Neural cell (in vitro differentiated cells): ENCODE measurements at regions not wholly inside any gene's neighbourhood (a gene's known extent, or its start where the extent isn't known, plus 50 kb on each side); places are given as distances from the start of the nearest gene placed in this dataset.

Experiments used
- H2AFZ ChIP-seq: fragments of 200-600, 300-800 bp; sonication (generic), shearing (Covaris generic); 2 replicates; pipeline ENCODE4 v1.6.0; 2014; ENCODE audit warnings: low read depth, mild to moderate bottlenecking, antibody characterized with exemption, low read length, moderate library complexity
- H3F3A ChIP-seq: fragments of 200-600 bp; shearing (Covaris generic); 2 replicates; pipeline ENCODE4 v1.6.1; 2016; ENCODE audit warnings: mild to moderate bottlenecking, moderate library complexity, mixed read lengths, antibody characterized with exemption, low read length; ENCODE audit not compliant: insufficient read depth, poor library complexity, severe bottlenecking
- H3K27ac ChIP-seq: fragments of 200-600, 300-800 bp; sonication (generic), shearing (Covaris generic); 2 replicates; pipeline ENCODE4 v1.5.1; 2014; ENCODE audit warnings: mild to moderate bottlenecking, low read length, moderate library complexity
- H3K27me3 ChIP-seq: fragments of 300-800, 200-600 bp; sonication (generic), shearing (Covaris generic); 2 replicates; pipeline ENCODE4 v1.6.0; 2014; ENCODE audit warnings: mild to moderate bottlenecking, low read depth, low read length, moderate library complexity; ENCODE audit not compliant: insufficient read depth
- H3K36me3 ChIP-seq: fragments of 300-800, 200-600 bp; sonication (generic), shearing (Covaris generic); 2 replicates; pipeline ENCODE4 v1.5.1; 2014; ENCODE audit warnings: mild to moderate bottlenecking, antibody characterized with exemption, low read length, moderate library complexity; ENCODE audit not compliant: insufficient read depth
- H3K4me2 ChIP-seq: fragments of 300-800, 200-600 bp; sonication (generic), shearing (Covaris generic); 2 replicates; pipeline ENCODE4 v1.6.0; 2014; ENCODE audit warnings: mild to moderate bottlenecking, low read length
- H3K4me3 ChIP-seq: fragments of 300-800, 200-600 bp; sonication (generic), shearing (Covaris generic); 2 replicates; pipeline ENCODE4 v1.5.1; 2014; ENCODE audit warnings: mild to moderate bottlenecking, low read length, moderate library complexity
- H3K79me2 ChIP-seq: fragments of 200-600 bp; shearing (Covaris generic); replicated peaks from 2 replicates; pipeline ENCODE4 v1.6.0; 2014; ENCODE audit warnings: mild to moderate bottlenecking, low read length, moderate library complexity; ENCODE audit not compliant: insufficient read depth
- H3K9ac ChIP-seq: fragments of 300-800, 200-600 bp; sonication (generic), shearing (Covaris generic); 2 replicates; pipeline ENCODE4 v1.6.1; 2016; ENCODE audit warnings: mild to moderate bottlenecking, low read length, mixed read lengths
- H3K9me2 ChIP-seq: fragments of 200-600 bp; shearing (Covaris generic); 2 replicates; pipeline ENCODE4 v1.6.1; 2016; ENCODE audit warnings: mild to moderate bottlenecking, low read length, mixed read lengths; ENCODE audit not compliant: insufficient read depth
- H3K9me3 ChIP-seq: fragments of 200-600, 300-800 bp; sonication (generic), shearing (Covaris generic); 2 replicates; pipeline ENCODE4 v1.6.1; 2016; ENCODE audit warnings: mild to moderate bottlenecking, mixed run types, low read length, moderate library complexity, mixed read lengths
- H4K20me1 ChIP-seq: fragments of 200-600 bp; shearing (Covaris generic); 2 replicates; pipeline ENCODE4 v1.6.1; 2016; ENCODE audit warnings: mild to moderate bottlenecking, mixed run types; ENCODE audit not compliant: insufficient read depth
- CTCF ChIP-seq: fragments of 450-650 bp; IDR thresholded peaks from 2 replicates; pipeline ENCODE4 v1.5.1; 2014; ENCODE audit warnings: antibody characterized with exemption, mild to moderate bottlenecking, moderate library complexity; ENCODE audit not compliant: poor library complexity, severe bottlenecking
- EP300 ChIP-seq: fragments of 450-650 bp; conservative IDR thresholded peaks from 2 replicates; pipeline ENCODE4 v1.6.1; 2014; ENCODE audit warnings: antibody characterized with exemption, mild to moderate bottlenecking, moderate library complexity; ENCODE audit not compliant: poor library complexity, severe bottlenecking
- EZH2 ChIP-seq: fragments of 200-600, 300-800 bp; shearing (Covaris generic), sonication (generic); IDR thresholded peaks from 2 replicates; pipeline ENCODE4 v1.6.1; 2014; ENCODE audit warnings: antibody characterized with exemption, low read length, borderline replicate concordance, mild to moderate bottlenecking; ENCODE audit not compliant: insufficient read depth, poor library complexity, severe bottlenecking
- MXI1 ChIP-seq: fragments of 450-650 bp; conservative IDR thresholded peaks from 2 replicates; pipeline ENCODE4 v1.6.1; 2014; ENCODE audit warnings: antibody characterized with exemption, mild to moderate bottlenecking; ENCODE audit not compliant: poor library complexity, severe bottlenecking
- POLR2AphosphoS5 ChIP-seq: IDR thresholded peaks from 2 replicates; pipeline ENCODE4 v1.6.1; 2012
- RAD21 ChIP-seq: fragments of 450-650 bp; conservative IDR thresholded peaks from 2 replicates; pipeline ENCODE4 v1.6.1; 2014; ENCODE audit warnings: antibody characterized with exemption, mild to moderate bottlenecking, moderate library complexity
- REST ChIP-seq: IDR thresholded peaks from 2 replicates; pipeline ENCODE4 v1.6.1; 2012; ENCODE audit warnings: borderline replicate concordance
- SMC3 ChIP-seq: fragments of 450-650 bp; conservative IDR thresholded peaks from 2 replicates; pipeline ENCODE4 v1.6.1; 2014; ENCODE audit warnings: antibody characterized with exemption, mild to moderate bottlenecking, moderate library complexity; ENCODE audit not compliant: poor library complexity
- TAF1 ChIP-seq: IDR thresholded peaks from 2 replicates; pipeline ENCODE4 v1.6.1; 2012; ENCODE audit warnings: low read depth

- TF ChIP-seq REST (no peak), CTCF (no peak), MXI1 (no peak), SMC3 (no peak), TAF1 (no peak), EZH2 (no peak), EP300 (no peak), RAD21 (no peak), POLR2AphosphoS5 (no peak)
- Histone ChIP-seq H2AFZ (no peak overlapping the region), H3F3A (no peaks in the 10 kb centered on the region), H3K36me3 (no peaks in the 10 kb centered on the region), H3K9me3 (no peaks in the 10 kb centered on the region), H3K9ac (no peak overlapping the region), H3K27me3 (no peaks in the 10 kb centered on the region), H3K79me2 (no peaks in the 10 kb centered on the region), H3K9me2 (no peaks in the 10 kb centered on the region), H3K4me3 (no peak overlapping the region), H3K27ac (no peak overlapping the region), H4K20me1 (no peaks in the 10 kb centered on the region), H3K4me2 (no peak overlapping the region)
Observed at GRCh38 chr6:33882154-33882553, 78.4 kb upstream of the MLN start.

- Histone ChIP-seq H3K9me2 (no peaks in the 10 kb centered on the region), H3K27ac (no peak overlapping the region), H3K27me3 (no peaks in the 10 kb centered on the region), H3K4me2 (no peak overlapping the region), H4K20me1 (no peaks in the 10 kb centered on the region), H3K79me2 (no peaks in the 10 kb centered on the region), H3K9me3 (no peaks in the 10 kb centered on the region), H3K9ac (no peak overlapping the region), H3K36me3 (no peaks in the 10 kb centered on the region), H3F3A (no peaks in the 10 kb centered on the region), H3K4me3 (no peak overlapping the region), H2AFZ (no peak overlapping the region)
- TF ChIP-seq MXI1 (no peak), CTCF (no peak), POLR2AphosphoS5 (no peak), SMC3 (no peak), REST (no peak), EP300 (no peak)
Observed at GRCh38 chr6:33880766-33881165, 77.0 kb upstream of the MLN start.
